ENCODE measurements at regions not wholly inside any gene's neighbourhood (a gene's known extent, or its start where the extent isn't known, plus 50 kb on each side); places are given as distances from the start of the nearest gene placed in this dataset.

DNA sequence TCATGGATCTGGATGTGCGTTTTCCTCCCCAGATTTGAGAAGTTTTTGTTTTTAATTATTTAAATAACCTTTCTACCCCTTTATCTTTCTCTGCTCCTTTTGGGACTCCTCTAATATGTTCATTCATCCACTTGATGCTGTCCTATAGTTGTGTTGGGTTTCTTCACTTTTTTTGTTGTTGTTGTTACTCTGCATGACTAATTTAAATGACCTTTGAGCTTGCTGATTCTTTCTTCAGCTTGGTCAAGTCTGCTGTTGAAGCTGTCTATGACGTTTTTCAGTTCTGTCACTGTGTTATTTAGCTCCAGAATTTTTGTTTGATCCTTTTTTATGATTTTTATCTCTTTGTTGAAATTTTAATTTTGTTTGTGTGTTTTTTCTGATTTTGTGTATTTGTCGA is 463.6 kb upstream of the ALCAM start:
- H3K36me3 Mint-ChIP-seq (ENCODE audit: insufficient read depth, unreplicated experiment) = no peaks in the 10 kb centered on the region
- BruUV-seq (replicated peaks) = no TSS peak
- intact Hi-C loops (cut with micrococcal nuclease) = no loop called here
- H3K9me3 Mint-ChIP-seq (ENCODE audit: unreplicated experiment) = peaks cover 23% of the 10 kb centered on the region
- H3K4me1 Mint-ChIP-seq (ENCODE audit: insufficient read depth, unreplicated experiment) = no peaks in the 10 kb centered on the region
- H3K27ac Mint-ChIP-seq (ENCODE audit: low read depth, unreplicated experiment) = no peak overlapping the region
- ChIA-PET POLR2A (no interaction called here), CTCF (interaction anchor here (0.7 kb wide), 1 partner anchor 10 kb away, joined by 4 read pairs; no protein-coding TSS in a partner anchor)
- TF ChIP-seq, protein P1, sequence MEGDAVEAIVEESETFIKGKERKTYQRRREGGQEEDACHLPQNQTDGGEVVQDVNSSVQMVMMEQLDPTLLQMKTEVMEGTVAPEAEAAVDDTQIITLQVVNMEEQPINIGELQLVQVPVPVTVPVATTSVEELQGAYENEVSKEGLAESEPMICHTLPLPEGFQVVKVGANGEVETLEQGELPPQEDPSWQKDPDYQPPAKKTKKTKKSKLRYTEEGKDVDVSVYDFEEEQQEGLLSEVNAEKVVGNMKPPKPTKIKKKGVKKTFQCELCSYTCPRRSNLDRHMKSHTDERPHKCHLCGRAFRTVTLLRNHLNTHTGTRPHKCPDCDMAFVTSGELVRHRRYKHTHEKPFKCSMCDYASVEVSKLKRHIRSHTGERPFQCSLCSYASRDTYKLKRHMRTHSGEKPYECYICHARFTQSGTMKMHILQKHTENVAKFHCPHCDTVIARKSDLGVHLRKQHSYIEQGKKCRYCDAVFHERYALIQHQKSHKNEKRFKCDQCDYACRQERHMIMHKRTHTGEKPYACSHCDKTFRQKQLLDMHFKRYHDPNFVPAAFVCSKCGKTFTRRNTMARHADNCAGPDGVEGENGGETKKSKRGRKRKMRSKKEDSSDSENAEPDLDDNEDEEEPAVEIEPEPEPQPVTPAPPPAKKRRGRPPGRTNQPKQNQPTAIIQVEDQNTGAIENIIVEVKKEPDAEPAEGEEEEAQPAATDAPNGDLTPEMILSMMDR (IDR thresholded peaks at IDR 0.05; ENCODE audit: unreplicated experiment) = no peak
- no peak for DNase-seq (ENCODE audit: unreplicated experiment)
- H3K4me3 Mint-ChIP-seq (ENCODE audit: unreplicated experiment) = no peak overlapping the region
- no peaks in the 10 kb centered on the region for H3K27me3 Mint-ChIP-seq (ENCODE audit: insufficient read depth, unreplicated experiment)

DNA sequence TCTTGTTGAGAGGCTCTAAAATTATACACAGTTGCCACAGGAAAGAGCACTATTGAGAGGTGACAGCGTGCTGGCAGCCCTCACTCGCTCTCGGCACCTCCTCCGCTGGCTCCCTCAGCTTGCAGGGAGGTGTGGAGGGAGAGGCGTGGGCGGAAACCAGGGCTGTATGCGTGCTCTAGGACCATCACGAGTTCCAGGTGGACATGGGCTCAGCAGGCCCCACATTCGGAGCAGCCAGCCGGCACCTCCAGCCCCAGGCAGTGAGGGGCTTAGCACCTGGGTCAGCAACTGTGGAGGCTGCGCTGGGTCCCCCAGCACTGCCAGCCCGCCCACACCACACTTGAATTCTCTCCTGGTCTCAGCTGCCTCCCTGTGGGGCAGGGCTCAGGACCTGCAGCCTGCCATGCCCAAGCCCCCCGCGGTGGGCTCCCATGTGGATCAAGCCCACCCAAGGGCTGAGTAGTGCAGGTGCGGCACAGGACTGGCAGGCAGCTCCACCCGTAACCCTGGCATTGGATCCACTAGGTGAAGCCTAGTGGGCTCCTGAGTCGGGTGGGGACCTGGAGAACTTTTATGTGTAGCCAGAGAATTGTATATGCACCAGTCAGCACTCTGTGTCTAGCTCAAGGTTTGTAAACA is 460.6 kb upstream of the ALCAM start:
- TF ChIP-seq, protein P1 (IDR thresholded peaks at IDR 0.05; ENCODE audit: unreplicated experiment) = no peak
- CTCF ChIA-PET = interaction anchor here (0.6 to 1.0 kb wide), 3 partner anchors 9 to 621 kb away, joined by 3 to 4 read pairs (median 3); no protein-coding TSS in a partner anchor
- intact Hi-C loops (cut with micrococcal nuclease) = no loop called here
- DNase-seq (ENCODE audit: unreplicated experiment) = no peak
- Mint-ChIP-seq H3K36me3 (ENCODE audit: insufficient read depth, unreplicated experiment) (no peaks in the 10 kb centered on the region), H3K9me3 (ENCODE audit: unreplicated experiment) (peaks cover 23% of the 10 kb centered on the region), H3K27me3 (ENCODE audit: insufficient read depth, unreplicated experiment) (no peaks in the 10 kb centered on the region), H3K4me3 (ENCODE audit: unreplicated experiment) (no peak overlapping the region), H3K4me1 (ENCODE audit: insufficient read depth, unreplicated experiment) (no peaks in the 10 kb centered on the region), H3K27ac (ENCODE audit: low read depth, unreplicated experiment) (no peak overlapping the region)
- POLR2A ChIA-PET = no interaction called here
- BruUV-seq (replicated peaks) = no TSS peak

DNA sequence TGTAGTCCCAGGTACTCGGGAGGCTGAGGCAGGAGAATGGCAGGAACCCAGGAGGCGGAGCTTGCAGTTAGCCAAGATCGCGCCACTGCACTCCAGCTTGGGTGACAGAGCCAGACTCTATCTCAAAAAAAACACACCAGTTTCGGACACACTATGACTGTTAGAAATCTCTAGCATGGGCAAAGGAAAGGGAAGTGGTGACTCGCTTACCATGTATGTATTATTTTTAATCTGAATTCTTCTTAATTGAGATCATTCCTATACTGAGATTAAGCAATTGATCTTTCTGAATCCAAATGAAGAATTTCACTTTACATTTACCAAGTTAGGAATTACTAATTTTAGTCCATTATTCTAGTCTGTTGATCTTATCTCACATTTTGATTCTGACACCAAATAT is 459.2 kb upstream of the ALCAM start:
- no peaks in the 10 kb centered on the region for H3K4me1 Mint-ChIP-seq (ENCODE audit: insufficient read depth, unreplicated experiment)
- ChIA-PET CTCF (interaction anchor here (1.0 kb wide), 1 partner anchor 11 kb away, joined by 3 read pairs; no protein-coding TSS in a partner anchor), POLR2A (interaction anchor here (0.7 kb wide), 1 partner anchor 301 kb away, joined by 3 read pairs; no protein-coding TSS in a partner anchor)
- no peak overlapping the region for H3K4me3 Mint-ChIP-seq (ENCODE audit: unreplicated experiment)
- intact Hi-C loops (cut with micrococcal nuclease) = no loop called here
- H3K27ac Mint-ChIP-seq (ENCODE audit: low read depth, unreplicated experiment) = no peak overlapping the region
- TF ChIP-seq, protein P1 (IDR thresholded peaks at IDR 0.05; ENCODE audit: unreplicated experiment) = no peak
- no TSS peak for BruUV-seq (replicated peaks)
- no peaks in the 10 kb centered on the region for H3K27me3 Mint-ChIP-seq (ENCODE audit: insufficient read depth, unreplicated experiment)
- peaks cover 9% of the 10 kb centered on the region for H3K9me3 Mint-ChIP-seq (ENCODE audit: unreplicated experiment)
- H3K36me3 Mint-ChIP-seq (ENCODE audit: insufficient read depth, unreplicated experiment) = no peaks in the 10 kb centered on the region
- DNase-seq (ENCODE audit: unreplicated experiment) = peak; percentile 49

DNA sequence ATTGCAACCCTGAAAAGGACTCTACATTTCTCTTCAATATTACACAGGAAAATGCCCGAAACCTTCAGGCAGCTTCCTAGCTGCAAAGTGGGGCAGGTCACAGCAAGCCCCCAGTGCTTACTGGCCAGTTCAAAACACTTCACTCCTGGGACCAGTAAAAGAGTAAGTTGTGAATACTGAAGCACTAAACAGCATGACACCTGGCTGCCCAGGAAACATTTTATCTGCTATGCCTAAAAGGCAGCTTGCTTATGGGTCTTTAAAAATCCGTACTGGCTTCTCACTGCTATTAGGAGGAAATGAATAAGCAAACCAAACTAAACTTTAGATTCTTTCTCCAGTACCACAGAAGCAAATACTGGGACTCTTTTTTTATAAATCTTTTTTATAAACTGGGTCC is 457.9 kb upstream of the ALCAM start:
- no TSS peak for BruUV-seq (replicated peaks)
- H3K27ac Mint-ChIP-seq (ENCODE audit: low read depth, unreplicated experiment) = no peak overlapping the region
- H3K9me3 Mint-ChIP-seq (ENCODE audit: unreplicated experiment) = no peaks in the 10 kb centered on the region
- TF ChIP-seq, protein P1 (IDR thresholded peaks at IDR 0.05; ENCODE audit: unreplicated experiment) = no peak
- POLR2A ChIA-PET = interaction anchor here (1.5 kb wide), 1 partner anchor 10 kb away, joined by 4 read pairs; no protein-coding TSS in a partner anchor
- H3K4me3 Mint-ChIP-seq (ENCODE audit: unreplicated experiment) = no peak overlapping the region
- H3K4me1 Mint-ChIP-seq (ENCODE audit: insufficient read depth, unreplicated experiment) = no peaks in the 10 kb centered on the region
- no peaks in the 10 kb centered on the region for H3K36me3 Mint-ChIP-seq (ENCODE audit: insufficient read depth, unreplicated experiment)
- intact Hi-C loops (cut with micrococcal nuclease) = no loop called here
- CTCF ChIA-PET = interaction anchor here (0.8 kb wide), 1 partner anchor 23 kb away, joined by 3 read pairs; no protein-coding TSS in a partner anchor
- DNase-seq (ENCODE audit: unreplicated experiment) = no peak
- H3K27me3 Mint-ChIP-seq (ENCODE audit: insufficient read depth, unreplicated experiment) = no peaks in the 10 kb centered on the region
